Psoas muscle (tissue), 7 donors: ENCODE measurements at regions not wholly inside any gene's neighbourhood (a gene's known extent, or its start where the extent isn't known, plus 50 kb on each side); places are given as distances from the start of the nearest gene placed in this dataset.

ENCODE experiments used
- ATAC-seq, 4 donors: fragments of 200-7000 bp; cut with Tn5 transposase; one replicate each; pipeline ENCODE4 v1.9.1; 2020; ENCODE audit warnings: moderate library complexity in 3 of 4, mild to moderate bottlenecking in 2 of 4
- DNase-seq, 2 donors: peaks; one replicate each; pipeline ENCODE4 v3.0.0-alpha.2; 2020
- H3K27ac ChIP-seq: fragments of 200-600 bp; one replicate; pipeline ENCODE4 v1.8.0; 2022
- H3K27me3 ChIP-seq, 3 donors: fragments of 200-600 bp in 1 of 3; one replicate each; pipeline versions ENCODE4 v1.6.1 to v1.8.0; 2013 to 2022; ENCODE audit warnings: low read length in 2 of 3, mild to moderate bottlenecking in 2 of 3, moderate library complexity in 1 of 3; ENCODE audit not compliant: insufficient read depth in 3 of 3
- H3K36me3 ChIP-seq, 2 donors: fragments of 200-600 bp in 1 of 2; one replicate each; pipeline versions ENCODE4 v1.6.1 to v1.8.0; 2013 to 2022; ENCODE audit warnings: low read depth in 1 of 2, mild to moderate bottlenecking in 1 of 2, moderate library complexity in 1 of 2; ENCODE audit not compliant: insufficient read depth in 1 of 2
- H3K4me1 ChIP-seq: fragments of 200-600 bp; one replicate; pipeline ENCODE4 v1.8.0; 2022
- H3K4me3 ChIP-seq: fragments of 200-600 bp; one replicate; pipeline ENCODE4 v1.8.0; 2022; ENCODE audit warnings: mild to moderate bottlenecking
- H3K9me3 ChIP-seq: fragments of 200-600 bp; one replicate; pipeline ENCODE4 v1.8.0; 2022
- WGBS, 3 donors: extraction: QIAGEN DNeasy Blood & Tissue Kit; methylation state at CpG; one replicate each; pipeline versions ENCODE4 v1.1.6 to v1.1.7; 2013; 5-methylcytosine and 5-hydroxymethylcytosine counted together
- intact Hi-C, 2 donors: fragments of 100-400 bp; cut with DNase I; formaldehyde crosslinking; loops; one replicate each; pipeline versions ENCODE4 v1.11.0 to v1.14.2; 2022
- TF ChIP-seq, protein P1 (sequence below): fragments of 200-600 bp; IDR thresholded peaks from one replicate; pipeline ENCODE4 v1.8.0; 2022; ENCODE audit warnings: antibody characterized with exemption
- donor health status: healthy with polysubstance abuse.
- donor health status: DM: no; HTN: no; CAD: no; lungs with moderate emphysema.
- donor health status: Bipolar disorder and iron deficiency.
- donor health status: healthy.
- donor health status: DM: yes; HTN: yes; CAD: no.
- donor health status: DM: no; HTN: no; CAD: no.
- donor health status: DM: yes; HTN: yes; CAD: no.

DNA sequence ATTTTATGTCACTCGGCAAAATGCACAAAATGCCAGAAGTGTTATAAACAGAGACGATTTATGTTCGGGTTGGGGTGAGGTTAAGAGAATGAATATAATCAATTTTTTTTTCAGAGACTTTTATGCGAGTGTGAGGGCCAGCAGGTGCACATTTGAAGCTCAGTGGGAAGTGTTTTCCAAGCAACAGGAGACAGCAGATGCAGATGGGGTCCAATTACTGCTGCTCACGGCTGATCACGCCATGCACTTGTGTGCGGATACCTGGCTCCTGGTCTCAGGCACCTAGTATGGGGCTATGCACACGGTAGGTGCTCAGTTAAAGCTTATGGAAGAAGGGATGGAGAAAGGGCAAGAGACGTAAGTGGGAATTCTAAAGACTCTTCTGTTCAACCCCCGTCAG is 249.1 kb downstream of the MIAT start:
- TF ChIP-seq, protein P1, sequence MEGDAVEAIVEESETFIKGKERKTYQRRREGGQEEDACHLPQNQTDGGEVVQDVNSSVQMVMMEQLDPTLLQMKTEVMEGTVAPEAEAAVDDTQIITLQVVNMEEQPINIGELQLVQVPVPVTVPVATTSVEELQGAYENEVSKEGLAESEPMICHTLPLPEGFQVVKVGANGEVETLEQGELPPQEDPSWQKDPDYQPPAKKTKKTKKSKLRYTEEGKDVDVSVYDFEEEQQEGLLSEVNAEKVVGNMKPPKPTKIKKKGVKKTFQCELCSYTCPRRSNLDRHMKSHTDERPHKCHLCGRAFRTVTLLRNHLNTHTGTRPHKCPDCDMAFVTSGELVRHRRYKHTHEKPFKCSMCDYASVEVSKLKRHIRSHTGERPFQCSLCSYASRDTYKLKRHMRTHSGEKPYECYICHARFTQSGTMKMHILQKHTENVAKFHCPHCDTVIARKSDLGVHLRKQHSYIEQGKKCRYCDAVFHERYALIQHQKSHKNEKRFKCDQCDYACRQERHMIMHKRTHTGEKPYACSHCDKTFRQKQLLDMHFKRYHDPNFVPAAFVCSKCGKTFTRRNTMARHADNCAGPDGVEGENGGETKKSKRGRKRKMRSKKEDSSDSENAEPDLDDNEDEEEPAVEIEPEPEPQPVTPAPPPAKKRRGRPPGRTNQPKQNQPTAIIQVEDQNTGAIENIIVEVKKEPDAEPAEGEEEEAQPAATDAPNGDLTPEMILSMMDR = no peak
- no peak for DNase-seq
- Histone ChIP-seq H3K4me1 (no peaks in the 10 kb centered on the region), H3K27me3 (peaks cover 0 to 52% (median 13%) of the 10 kb centered on the region in 3 donors), H3K36me3 (no peaks in the 10 kb centered on the region), H3K9me3 (no peaks in the 10 kb centered on the region), H3K27ac (no peak overlapping the region), H3K4me3 (no peak overlapping the region)
- 70 to 75% (median 73%) methylated on average over 10 of the region's 10 CpGs for WGBS, 3 donors
- intact Hi-C loops = no loop called here
- ATAC-seq = no peak

DNA sequence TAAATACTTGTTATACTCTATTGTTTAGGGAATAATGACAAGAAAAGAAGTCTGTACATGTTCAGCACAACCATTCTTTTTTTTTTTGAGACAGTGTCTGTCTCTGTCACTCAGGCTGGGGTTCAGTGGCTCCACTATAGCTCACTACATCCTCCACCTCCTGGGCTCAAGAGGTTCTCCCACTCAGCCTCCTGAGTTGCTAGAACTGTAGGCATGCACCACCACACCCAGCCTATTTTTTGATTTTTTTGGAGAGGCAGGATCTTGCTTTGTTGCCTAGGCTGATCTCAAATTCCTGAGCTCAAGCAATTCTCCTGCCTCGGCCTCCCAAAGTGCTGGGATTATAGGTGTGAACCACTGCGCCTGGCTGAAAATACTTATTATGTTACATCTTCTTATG is 250.0 kb downstream of the MIAT start:
- Histone ChIP-seq H3K27ac (no peak overlapping the region), H3K27me3 (peaks cover 0 to 50% (median 13%) of the 10 kb centered on the region in 3 donors), H3K4me3 (no peak overlapping the region), H3K4me1 (no peaks in the 10 kb centered on the region), H3K9me3 (no peaks in the 10 kb centered on the region), H3K36me3 (no peaks in the 10 kb centered on the region)
- ATAC-seq (no peak), DNase-seq (no peak)
- intact Hi-C loops = no loop called here
- TF ChIP-seq, protein P1 = no peak
- WGBS, 3 donors = 86 to 93% (median 89%) methylated on average over 2 of the region's 2 CpGs

DNA sequence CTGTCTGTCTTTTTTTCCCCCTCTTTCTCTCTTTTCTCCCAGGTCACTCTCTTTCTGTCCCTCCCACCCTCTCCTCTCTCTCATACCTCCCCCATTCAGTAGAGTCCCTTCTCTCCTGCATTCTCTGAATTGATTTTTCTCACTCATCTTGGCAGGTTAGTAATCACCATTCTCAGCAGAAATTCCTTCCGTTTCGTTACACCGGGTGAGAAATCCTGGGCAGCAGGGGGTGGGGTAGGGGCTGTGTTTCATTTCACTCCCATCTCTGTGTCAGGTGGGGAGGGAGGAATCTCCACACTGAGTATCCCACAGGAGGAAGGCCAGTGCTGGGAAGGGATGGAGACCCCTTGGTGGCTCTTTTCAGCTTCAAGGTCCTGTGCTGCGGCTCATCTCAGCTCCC is 253.5 kb downstream of the MIAT start:
- TF ChIP-seq, protein P1 = no peak
- Histone ChIP-seq H3K4me3 (no peak overlapping the region), H3K27me3 (peaks cover 6 to 59% (median 7%) of the 10 kb centered on the region in 3 donors), H3K36me3 (no peaks in the 10 kb centered on the region), H3K4me1 (no peaks in the 10 kb centered on the region), H3K27ac (no peak overlapping the region), H3K9me3 (no peaks in the 10 kb centered on the region)
- WGBS, 3 donors = 49 to 60% (median 53%) methylated on average over 4 of the region's 4 CpGs
- no peak for DNase-seq
- no peak for ATAC-seq
- intact Hi-C loops = no loop called here

DNA sequence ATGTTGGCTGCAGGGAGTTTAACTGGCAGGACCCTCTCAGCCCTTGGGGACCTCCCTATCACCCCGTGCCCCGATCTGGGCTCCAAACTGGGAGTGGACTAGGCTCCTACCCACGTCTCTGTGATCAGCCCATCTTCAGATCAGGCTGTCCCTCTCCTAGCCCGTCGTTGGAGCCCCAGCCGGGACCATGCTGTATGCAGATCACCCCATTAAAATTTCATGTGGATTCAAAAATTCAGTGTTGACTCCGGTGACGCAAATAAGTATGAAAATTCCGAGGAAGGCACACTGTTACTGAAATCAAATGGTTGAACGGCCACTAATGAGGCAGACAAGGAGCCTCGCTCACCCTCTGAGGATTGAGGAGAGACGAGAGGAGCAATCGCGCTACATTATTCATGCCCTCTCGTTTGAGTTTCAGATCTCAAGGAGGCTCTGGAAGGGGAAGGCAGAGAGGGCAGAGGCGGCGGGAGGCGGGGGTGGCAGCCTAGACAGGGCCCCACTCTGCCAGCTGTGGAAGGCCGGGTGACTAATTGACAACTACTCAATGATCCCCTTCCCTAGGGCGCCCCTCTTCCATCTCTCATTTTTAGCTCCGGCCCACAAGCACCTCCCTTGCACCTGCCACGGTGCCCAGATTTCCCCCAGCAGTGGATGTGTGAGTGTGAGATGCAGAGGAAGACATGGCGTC is 255.4 kb downstream of the MIAT start:
- TF ChIP-seq, protein P1 = no peak
- H3K27me3 ChIP-seq = peaks cover 6 to 63% (median 7%) of the 10 kb centered on the region in 3 donors
- no peak for ATAC-seq
- H3K4me1 ChIP-seq = no peaks in the 10 kb centered on the region
- no peaks in the 10 kb centered on the region for H3K9me3 ChIP-seq
- no peak for DNase-seq
- no peak overlapping the region for H3K4me3 ChIP-seq
- WGBS, 3 donors = 22 to 31% (median 26%) methylated on average over 23 of the region's 23 CpGs
- intact Hi-C loops = no loop called here
- H3K36me3 ChIP-seq = no peaks in the 10 kb centered on the region
- no peak overlapping the region for H3K27ac ChIP-seq
